Astrocyte of the cerebellum (primary cell): ENCODE measurements at regions not wholly inside any gene's neighbourhood (a gene's known extent, or its start where the extent isn't known, plus 50 kb on each side); places are given as distances from the start of the nearest gene placed in this dataset.

Experiments
- DNase-seq: peaks from one replicate; pipeline ENCODE4 v3.0.0-alpha.2; 2011; ENCODE audit warnings: low read depth
- H3K4me3 ChIP-seq: 2 replicates; pipeline ENCODE4 v1.5.1; 2011; ENCODE audit warnings: mild to moderate bottlenecking, low read depth, low read length, moderate library complexity
- CTCF ChIP-seq: IDR thresholded peaks from 2 replicates; pipeline ENCODE4 v1.5.1; 2012; ENCODE audit warnings: low read length, low read depth, moderate library complexity, mild to moderate bottlenecking; ENCODE audit errors: missing control alignments
- in situ Hi-C: cut with HindIII; loops from 2 replicates; pipeline ENCODE4 v1.10.0; 2017; ENCODE audit warnings: low sequenced_read_pairs

GRCh38 chr13:73171271-73171682 is 112.5 kb downstream of the KLF5 start:
- no peak for DNase-seq
- no peak for TF ChIP-seq CTCF
- in situ Hi-C loops: no loop called here
- no peak overlapping the region for H3K4me3 ChIP-seq

GRCh38 chr13:73169971-73170370 is 111.2 kb downstream of the KLF5 start:
- no peak for DNase-seq
- no peak overlapping the region for H3K4me3 ChIP-seq
- in situ Hi-C loops: no loop called here
- no peak for TF ChIP-seq CTCF

GRCh38 chr13:73168953-73169401 is 110.2 kb downstream of the KLF5 start:
- TF ChIP-seq CTCF: no peak
- in situ Hi-C loops: no loop called here
- peak; percentile 9 for DNase-seq
- H3K4me3 ChIP-seq: no peak overlapping the region

GRCh38 chr13:73168226-73168952 is 109.6 kb downstream of the KLF5 start:
- in situ Hi-C loops: no loop called here
- H3K4me3 ChIP-seq: no peak overlapping the region
- DNase-seq: no peak
- TF ChIP-seq CTCF: no peak

GRCh38 chr13:73167028-73167820 is 108.4 kb downstream of the KLF5 start:
- in situ Hi-C loops: no loop called here
- TF ChIP-seq CTCF: no peak
- DNase-seq: no peak
- no peak overlapping the region for H3K4me3 ChIP-seq

- no peak for DNase-seq
- H3K4me3 ChIP-seq: no peak overlapping the region
- in situ Hi-C loops: no loop called here
- no peak for TF ChIP-seq CTCF
These were observed 107.4 kb downstream of the KLF5 start for GRCh38 chr13:73166204-73166603.
